ENCODE measurements at regions not wholly inside any gene's neighbourhood (a gene's known extent, or its start where the extent isn't known, plus 50 kb on each side); places are given as distances from the start of the nearest gene placed in this dataset.

DNA sequence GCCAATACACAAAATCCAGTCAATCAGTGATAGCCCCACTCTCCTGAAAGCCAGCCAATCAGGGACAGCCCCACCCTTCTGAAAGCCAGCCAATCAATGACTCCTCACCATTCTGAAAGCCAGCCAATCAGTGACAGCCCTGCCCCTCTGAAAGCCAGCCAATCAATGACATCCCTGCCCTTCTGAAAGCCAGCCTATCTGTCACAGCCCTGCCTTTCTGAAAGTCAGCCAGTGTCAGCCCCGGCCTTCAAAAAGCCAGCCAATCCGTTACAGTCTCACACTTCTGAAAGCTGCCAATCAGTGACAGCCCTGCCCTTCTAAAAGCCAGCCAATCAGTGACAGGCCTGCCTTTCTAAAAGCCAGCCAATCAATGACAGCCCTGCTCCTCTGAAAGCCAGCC lies 95.9 kb upstream of the HDAC4 start:
- H3K4me2 ChIP-seq (ENCODE audit: control insufficient read depth, extremely low read depth, insufficient read depth, low read depth, low read length): no peak overlapping the region
- H2AFZ ChIP-seq (ENCODE audit: control insufficient read depth, low read length): no peak overlapping the region
- peaks cover 6% of the 10 kb centered on the region for H3K27me3 ChIP-seq (ENCODE audit: control insufficient read depth, extremely low read depth, insufficient read depth, low read length)
- H3K36me3 ChIP-seq (ENCODE audit: control insufficient read depth in 2 of 2, extremely low read depth in 1 of 2, insufficient read depth in 2 of 2, low read length in 2 of 2): no peaks in the 10 kb centered on the region
- no peak overlapping the region for H3K4me3 ChIP-seq (ENCODE audit: control insufficient read depth in 2 of 3, extremely low read depth in 1 of 3, insufficient read depth in 2 of 3, low read depth in 1 of 3, low read length in 3 of 3)
- no peaks in the 10 kb centered on the region for H3K79me2 ChIP-seq (ENCODE audit: control insufficient read depth, insufficient read depth, low read length)
- no peaks in the 10 kb centered on the region for H3K9me1 ChIP-seq (ENCODE audit: control insufficient read depth, extremely low read depth, insufficient read depth, low read length)
- no peak overlapping the region for H3K27ac ChIP-seq (ENCODE audit: control insufficient read depth, insufficient read depth, low read length)
- no peaks in the 10 kb centered on the region for H4K20me1 ChIP-seq (ENCODE audit: control insufficient read depth, extremely low read depth, insufficient read depth, low read length)
- H3K4me1 ChIP-seq (ENCODE audit: control insufficient read depth, extremely low read depth, insufficient read depth, low read length): no peaks in the 10 kb centered on the region
- H3K9me3 ChIP-seq (ENCODE audit: control insufficient read depth, low read depth, low read length): no peaks in the 10 kb centered on the region
- dilution Hi-C loops (cut with MboI; ENCODE audit: extremely low pct_ligation_motif_present, low sequenced_read_pairs): no loop called here
- no peak for DNase-seq (ENCODE audit: low read depth, low spot score)
- TF ChIP-seq EZH2 (IDR thresholded peaks at IDR 0.05; ENCODE audit: low read length) (no peak), CTCF (optimal IDR thresholded peaks at IDR 0.05 in 1 of 3, IDR thresholded peaks at IDR 0.05 in 1 of 3, conservative IDR thresholded peaks at IDR 0.05 in 1 of 3; ENCODE audit: extremely low read depth in 1 of 3, insufficient read depth in 2 of 3, low read length in 3 of 3) (no peak)
- H3K9ac ChIP-seq (ENCODE audit: control insufficient read depth, extremely low read depth, insufficient read depth, low read length): no peak overlapping the region
- FAIRE-seq: no peak

GRCh38 chr2:239495791-239496233 lies 95.0 kb upstream of the HDAC4 start:
- FAIRE-seq (no peak), DNase-seq (ENCODE audit: low read depth, low spot score) (no peak)
- Histone ChIP-seq H3K4me1 (ENCODE audit: control insufficient read depth, extremely low read depth, insufficient read depth, low read length) (no peaks in the 10 kb centered on the region), H3K9ac (ENCODE audit: control insufficient read depth, extremely low read depth, insufficient read depth, low read length) (no peak overlapping the region), H2AFZ (ENCODE audit: control insufficient read depth, low read length) (no peak overlapping the region), H3K79me2 (ENCODE audit: control insufficient read depth, insufficient read depth, low read length) (no peaks in the 10 kb centered on the region), H3K36me3 (ENCODE audit: control insufficient read depth in 2 of 2, extremely low read depth in 1 of 2, insufficient read depth in 2 of 2, low read length in 2 of 2) (no peaks in the 10 kb centered on the region), H3K27me3 (ENCODE audit: control insufficient read depth, extremely low read depth, insufficient read depth, low read length) (peaks cover 6% of the 10 kb centered on the region), H3K9me3 (ENCODE audit: control insufficient read depth, low read depth, low read length) (no peaks in the 10 kb centered on the region), H3K9me1 (ENCODE audit: control insufficient read depth, extremely low read depth, insufficient read depth, low read length) (no peaks in the 10 kb centered on the region), H3K4me2 (ENCODE audit: control insufficient read depth, extremely low read depth, insufficient read depth, low read depth, low read length) (no peak overlapping the region), H3K27ac (ENCODE audit: control insufficient read depth, insufficient read depth, low read length) (no peak overlapping the region), H4K20me1 (ENCODE audit: control insufficient read depth, extremely low read depth, insufficient read depth, low read length) (no peaks in the 10 kb centered on the region), H3K4me3 (ENCODE audit: control insufficient read depth in 2 of 3, extremely low read depth in 1 of 3, insufficient read depth in 2 of 3, low read depth in 1 of 3, low read length in 3 of 3) (no peak overlapping the region)
- dilution Hi-C loops (cut with MboI; ENCODE audit: extremely low pct_ligation_motif_present, low sequenced_read_pairs): no loop called here
- TF ChIP-seq CTCF (optimal IDR thresholded peaks at IDR 0.05 in 1 of 3, IDR thresholded peaks at IDR 0.05 in 1 of 3, conservative IDR thresholded peaks at IDR 0.05 in 1 of 3; ENCODE audit: extremely low read depth in 1 of 3, insufficient read depth in 2 of 3, low read length in 3 of 3): no peak
- no peak for TF ChIP-seq EZH2 (IDR thresholded peaks at IDR 0.05; ENCODE audit: low read length)

Measured in keratinocyte (primary cell).